ENCODE measurements at regions not wholly inside any gene's neighbourhood (a gene's known extent, or its start where the extent isn't known, plus 50 kb on each side); places are given as distances from the start of the nearest gene placed in this dataset.

DNA sequence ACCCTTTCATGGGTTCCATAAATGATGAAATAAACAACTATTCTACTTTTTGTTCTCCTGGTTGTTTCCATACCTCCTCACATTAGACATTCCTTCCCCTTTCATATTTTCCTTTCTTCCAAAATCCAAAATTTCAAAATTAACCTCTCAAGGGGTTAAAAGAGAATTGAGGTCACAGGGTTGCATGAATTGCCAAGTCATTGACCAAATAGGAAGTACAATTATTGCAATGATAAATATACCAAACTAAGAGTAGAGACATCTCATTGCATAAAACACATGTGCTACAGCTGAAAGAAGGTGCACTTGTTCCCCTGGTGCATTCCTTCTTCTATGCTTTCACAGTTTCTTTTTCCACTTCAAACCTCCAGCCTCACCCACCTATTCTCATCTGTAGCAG, 136.1 kb downstream of the KCTD12 start:
- TF ChIP-seq POLR2A (IDR thresholded peaks at IDR 0.05; ENCODE audit: low read depth) = no peak
- TF ChIP-seq POLR2AphosphoS5 (IDR thresholded peaks at IDR 0.05) = no peak
- TF ChIP-seq EP300 (IDR thresholded peaks at IDR 0.05) = no peak
- TF ChIP-seq, protein P1, sequence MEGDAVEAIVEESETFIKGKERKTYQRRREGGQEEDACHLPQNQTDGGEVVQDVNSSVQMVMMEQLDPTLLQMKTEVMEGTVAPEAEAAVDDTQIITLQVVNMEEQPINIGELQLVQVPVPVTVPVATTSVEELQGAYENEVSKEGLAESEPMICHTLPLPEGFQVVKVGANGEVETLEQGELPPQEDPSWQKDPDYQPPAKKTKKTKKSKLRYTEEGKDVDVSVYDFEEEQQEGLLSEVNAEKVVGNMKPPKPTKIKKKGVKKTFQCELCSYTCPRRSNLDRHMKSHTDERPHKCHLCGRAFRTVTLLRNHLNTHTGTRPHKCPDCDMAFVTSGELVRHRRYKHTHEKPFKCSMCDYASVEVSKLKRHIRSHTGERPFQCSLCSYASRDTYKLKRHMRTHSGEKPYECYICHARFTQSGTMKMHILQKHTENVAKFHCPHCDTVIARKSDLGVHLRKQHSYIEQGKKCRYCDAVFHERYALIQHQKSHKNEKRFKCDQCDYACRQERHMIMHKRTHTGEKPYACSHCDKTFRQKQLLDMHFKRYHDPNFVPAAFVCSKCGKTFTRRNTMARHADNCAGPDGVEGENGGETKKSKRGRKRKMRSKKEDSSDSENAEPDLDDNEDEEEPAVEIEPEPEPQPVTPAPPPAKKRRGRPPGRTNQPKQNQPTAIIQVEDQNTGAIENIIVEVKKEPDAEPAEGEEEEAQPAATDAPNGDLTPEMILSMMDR (IDR thresholded peaks at IDR 0.05) = no peak
